ENCODE measurements at regions not wholly inside any gene's neighbourhood (a gene's known extent, or its start where the extent isn't known, plus 50 kb on each side); places are given as distances from the start of the nearest gene placed in this dataset.

- TF ChIP-seq RB1 (IDR thresholded peaks at IDR 0.05; ENCODE audit: low read depth) (no peak), CEBPG (CRISPR knock-in tag; IDR thresholded peaks at IDR 0.05) (no peak), CEBPG (tag; conservative IDR thresholded peaks at IDR 0.05 in 1 of 2, IDR thresholded peaks at IDR 0.05 in 1 of 2) (no peak)
These were observed 388.1 kb upstream of the B3GAT1 start (continued) for GRCh38 chr11:134800130-134800529.

GRCh38 chr11:134799386-134799785 lies 387.3 kb upstream of the B3GAT1 start:
- Histone ChIP-seq H3K79me2 (ENCODE audit: control insufficient read depth, insufficient read depth, low read length) (no peaks in the 10 kb centered on the region), H3K27me3 (ENCODE audit: control insufficient read depth in 2 of 2, insufficient read depth in 2 of 2, low read length in 2 of 2) (peaks cover 3 to 28% of the 10 kb centered on the region in 2 experiments; a peak in 3 of 5 replicates), H2AFZ (ENCODE audit: low read depth, low read length) (no peak overlapping the region), H3K36me3 (ENCODE audit: control insufficient read depth, insufficient read depth, low read length) (no peaks in the 10 kb centered on the region), H3K4me2 (ENCODE audit: insufficient read depth, low read length) (no peak overlapping the region), H3K9me3 (replicated peaks; ENCODE audit: control insufficient read depth, insufficient read depth, low read depth, low read length) (no peaks in the 10 kb centered on the region), H4K20me1 (replicated peaks; ENCODE audit: control insufficient read depth, insufficient read depth, low read length) (no peaks in the 10 kb centered on the region), H3K4me3 (no peak overlapping the region), H3K27ac (ENCODE audit: extremely low read depth, low read depth, low read length) (no peak overlapping the region), H3K4me1 (replicated peaks in 1 of 2; ENCODE audit: control insufficient read depth in 2 of 2, insufficient read depth in 2 of 2, low read length in 2 of 2) (no peaks in the 10 kb centered on the region), H3K9ac (ENCODE audit: insufficient read depth in 1 of 2, low read depth in 2 of 2, low read length in 2 of 2) (no peak overlapping the region), H3K9me1 (ENCODE audit: control insufficient read depth, insufficient read depth, low read length) (no peaks in the 10 kb centered on the region)
- BruUV-seq (replicated peaks), result no TSS peak
- DNase-seq (ENCODE audit: extremely low read depth in 1 of 4, low spot score in 3 of 4), result no peak
- FAIRE-seq, result no peak
- in situ Hi-C loops (cut with MboI), result no loop called here
- CTCF ChIA-PET (ENCODE audit: low intra/inter-chr PET ratio), result no interaction called here
- POLR2A ChIA-PET, result no interaction called here
- intact Hi-C loops (cut with micrococcal nuclease), result no loop called here
- ATAC-seq, result no peak
- 0% methylated on average over 8 of the region's 8 CpGs for WGBS (ENCODE audit: insufficient coverage, low coverage, missing lambda C conversion rate)
- no peak for TF ChIP-seq GABPB2 (CRISPR knock-in tag; conservative IDR thresholded peaks at IDR 0.05)
- TF ChIP-seq ILF3 (IDR thresholded peaks at IDR 0.05; ENCODE audit: borderline replicate concordance), result no peak
- TF ChIP-seq ZNF695 (CRISPR knock-in tag; IDR thresholded peaks at IDR 0.05), result no peak
- no peak for TF ChIP-seq CREB1 (IDR thresholded peaks at IDR 0.05)
- no peak for TF ChIP-seq CREB1 (CRISPR knock-in tag; IDR thresholded peaks at IDR 0.05)
- TF ChIP-seq HNRNPH1 (optimal IDR thresholded peaks at IDR 0.05; ENCODE audit: low read depth, low read length), result no peak
- TF ChIP-seq TFAM (CRISPR knock-in tag; conservative IDR thresholded peaks at IDR 0.05), result no peak
- no peak for TF ChIP-seq NRF1 (conservative IDR thresholded peaks at IDR 0.05 in 1 of 2, IDR thresholded peaks at IDR 0.05 in 1 of 2)
- no peak for TF ChIP-seq ZNF263 (CRISPR knock-in tag; IDR thresholded peaks at IDR 0.05; ENCODE audit: borderline replicate concordance)
- no peak for TF ChIP-seq ZNF766 (CRISPR knock-in tag; conservative IDR thresholded peaks at IDR 0.05)
- no peak for TF ChIP-seq ZNF134 (CRISPR knock-in tag; conservative IDR thresholded peaks at IDR 0.05)
- no peak for TF ChIP-seq ZBTB40 (IDR thresholded peaks at IDR 0.05)
- no peak for TF ChIP-seq ZBTB40 (CRISPR knock-in tag; IDR thresholded peaks at IDR 0.05)
